Body of pancreas (tissue), 4 donors: ENCODE measurements at regions not wholly inside any gene's neighbourhood (a gene's known extent, or its start where the extent isn't known, plus 50 kb on each side); places are given as distances from the start of the nearest gene placed in this dataset.

ENCODE experiments used
- ATAC-seq: fragments of 150-250 bp; one replicate; pipeline ENCODE4 v1.9.1; 2016
- DNase-seq, 4 donors: peaks; one replicate each; pipeline ENCODE4 v3.0.0-alpha.2; 2019
- H3K27ac ChIP-seq, 4 donors: fragments of 200-600 bp; sonication (generic); 1 replicate in 3 of 4; 2 replicates in 1 of 4; pipeline versions ENCODE4 v1.5.1 to v1.6.1; 2016 to 2019; ENCODE audit warnings: mild to moderate bottlenecking in 1 of 4, mixed read lengths in 1 of 4, moderate library complexity in 1 of 4
- H3K27me3 ChIP-seq, 2 donors: fragments of 200-600 bp; sonication (generic); one replicate each; pipeline ENCODE4 v1.6.0; 2016; ENCODE audit warnings: mild to moderate bottlenecking in 1 of 2
- H3K36me3 ChIP-seq, 2 donors: fragments of 200-600 bp; sonication (generic); replicated peaks in 1 of 2; 2 replicates each; pipeline ENCODE4 v1.5.1; 2016; ENCODE audit warnings: low read depth in 2 of 2; ENCODE audit not compliant: insufficient read depth in 1 of 2
- H3K4me1 ChIP-seq: fragments of 200-600 bp; sonication (generic); one replicate; pipeline ENCODE4 v1.6.0; 2016
- H3K4me3 ChIP-seq, 2 donors: fragments of 200-600 bp; sonication (generic); 1 replicate in 1 of 2; 2 replicates in 1 of 2; pipeline ENCODE4 v1.5.1; 2016 to 2019
- H3K9me3 ChIP-seq, 3 donors: fragments of 200-600 bp; sonication (generic); 1 replicate in 2 of 3; 2 replicates in 1 of 3; pipeline ENCODE4 v1.5.1; 2016
- POLR2A ChIP-seq, 3 donors: fragments of 450-650 bp; IDR thresholded peaks; one replicate each; pipeline ENCODE4 v1.6.1; 2016; ENCODE audit warnings: antibody characterized with exemption in 3 of 3, mild to moderate bottlenecking in 2 of 3
- WGBS, 2 donors: methylation state at CpG; one replicate each; pipeline ENCODE4 v1.1.5; 2017; 5-methylcytosine and 5-hydroxymethylcytosine counted together
- intact Hi-C: fragments of 100-400 bp; cut with DNase I; formaldehyde crosslinking; loops from one replicate; pipeline ENCODE4 v1.15.1; 2023
- TF ChIP-seq, protein P1 (sequence below), 7 experiments: fragments of 450-650 bp in 4 of 7; fragments of 200-600 bp in 3 of 7; sonication (generic) in 3 of 7; IDR thresholded peaks; one replicate each; pipeline ENCODE4 v1.5.1; 2016 to 2019; ENCODE audit warnings: antibody characterized with exemption in 7 of 7

DNA sequence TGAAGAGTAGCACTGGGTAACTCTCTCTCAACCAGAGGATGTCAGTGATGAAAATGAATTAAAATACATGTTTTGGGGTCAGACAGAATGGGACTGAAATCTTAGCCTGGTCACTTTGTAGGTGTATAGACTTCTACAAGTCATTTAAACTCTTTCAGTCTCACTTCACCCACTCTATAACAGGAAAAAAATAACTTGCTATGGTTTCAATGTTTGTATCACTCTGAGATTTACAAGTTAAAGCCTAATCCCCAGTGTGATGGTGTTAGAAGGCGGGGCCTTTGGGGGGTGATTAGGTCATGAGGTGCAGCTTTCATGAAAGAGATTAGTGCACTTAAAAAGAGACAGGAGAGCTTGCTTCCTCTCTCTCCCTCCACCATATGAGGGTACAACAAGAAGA, 134.8 kb downstream of the INHBA start:
- WGBS, 2 donors: 40 to 50% methylated on average over 1 of the region's 1 CpG
- intact Hi-C loops: no loop called here

GRCh38 chr7:41567731-41568114, 135.2 kb downstream of the INHBA start:
- Histone ChIP-seq H3K9me3 (no peaks in the 10 kb centered on the region), H3K27ac (no peak overlapping the region), H3K27me3 (no peaks in the 10 kb centered on the region), H3K36me3 (no peaks in the 10 kb centered on the region), H3K4me3 (no peak overlapping the region), H3K4me1 (no peaks in the 10 kb centered on the region)
- TF ChIP-seq, protein P1, sequence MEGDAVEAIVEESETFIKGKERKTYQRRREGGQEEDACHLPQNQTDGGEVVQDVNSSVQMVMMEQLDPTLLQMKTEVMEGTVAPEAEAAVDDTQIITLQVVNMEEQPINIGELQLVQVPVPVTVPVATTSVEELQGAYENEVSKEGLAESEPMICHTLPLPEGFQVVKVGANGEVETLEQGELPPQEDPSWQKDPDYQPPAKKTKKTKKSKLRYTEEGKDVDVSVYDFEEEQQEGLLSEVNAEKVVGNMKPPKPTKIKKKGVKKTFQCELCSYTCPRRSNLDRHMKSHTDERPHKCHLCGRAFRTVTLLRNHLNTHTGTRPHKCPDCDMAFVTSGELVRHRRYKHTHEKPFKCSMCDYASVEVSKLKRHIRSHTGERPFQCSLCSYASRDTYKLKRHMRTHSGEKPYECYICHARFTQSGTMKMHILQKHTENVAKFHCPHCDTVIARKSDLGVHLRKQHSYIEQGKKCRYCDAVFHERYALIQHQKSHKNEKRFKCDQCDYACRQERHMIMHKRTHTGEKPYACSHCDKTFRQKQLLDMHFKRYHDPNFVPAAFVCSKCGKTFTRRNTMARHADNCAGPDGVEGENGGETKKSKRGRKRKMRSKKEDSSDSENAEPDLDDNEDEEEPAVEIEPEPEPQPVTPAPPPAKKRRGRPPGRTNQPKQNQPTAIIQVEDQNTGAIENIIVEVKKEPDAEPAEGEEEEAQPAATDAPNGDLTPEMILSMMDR (IDR thresholded peaks at IDR 0.05): no peak
- no peak for TF ChIP-seq POLR2A (IDR thresholded peaks at IDR 0.05)
- no peak for ATAC-seq
- no peak for DNase-seq
- intact Hi-C loops: no loop called here
- 50 to 52% methylated on average over 2 of the region's 2 CpGs for WGBS, 2 donors

More for the DNA sequence above, 134.8 kb downstream of the INHBA start:
- Histone ChIP-seq H3K9me3 (no peaks in the 10 kb centered on the region), H3K27me3 (no peaks in the 10 kb centered on the region), H3K4me3 (no peak overlapping the region), H3K27ac (no peak overlapping the region), H3K36me3 (no peaks in the 10 kb centered on the region), H3K4me1 (no peaks in the 10 kb centered on the region)
- no peak for TF ChIP-seq POLR2A (IDR thresholded peaks at IDR 0.05)
- DNase-seq (no peak), ATAC-seq (no peak)

GRCh38 chr7:41567031-41567730, 135.7 kb downstream of the INHBA start:
- intact Hi-C loops: no loop called here
- Histone ChIP-seq H3K4me1 (no peaks in the 10 kb centered on the region), H3K27ac (no peak overlapping the region), H3K4me3 (no peak overlapping the region), H3K36me3 (no peaks in the 10 kb centered on the region), H3K27me3 (no peaks in the 10 kb centered on the region), H3K9me3 (no peaks in the 10 kb centered on the region)
- no peak for TF ChIP-seq POLR2A (IDR thresholded peaks at IDR 0.05)
- TF ChIP-seq, protein P1 (IDR thresholded peaks at IDR 0.05): no peak
- ATAC-seq: no peak
- DNase-seq: no peak
- WGBS, 2 donors: 5 to 23% methylated on average over 1 of the region's 1 CpG

- WGBS, 2 donors: 58 to 68% methylated on average over 4 of the region's 4 CpGs
- ATAC-seq: no peak
- no peaks in the 10 kb centered on the region for H3K36me3 ChIP-seq
Measured at GRCh38 chr7:41566581-41566980, 136.3 kb downstream of the INHBA start.

GRCh38 chr7:41565655-41566054, 137.2 kb downstream of the INHBA start:
- Histone ChIP-seq H3K27me3 (no peaks in the 10 kb centered on the region), H3K4me1 (no peaks in the 10 kb centered on the region), H3K27ac (no peak overlapping the region), H3K9me3 (no peaks in the 10 kb centered on the region), H3K36me3 (no peaks in the 10 kb centered on the region), H3K4me3 (no peak overlapping the region)
- DNase-seq (no peak), ATAC-seq (no peak)
- 38 to 49% methylated on average over 4 of the region's 4 CpGs for WGBS, 2 donors
- TF ChIP-seq POLR2A (IDR thresholded peaks at IDR 0.05): no peak
- TF ChIP-seq, protein P1 (IDR thresholded peaks at IDR 0.05): no peak
- intact Hi-C loops: no loop called here

More at GRCh38 chr7:41566581-41566980, 136.3 kb downstream of the INHBA start:
- Histone ChIP-seq H3K4me1 (no peaks in the 10 kb centered on the region), H3K9me3 (no peaks in the 10 kb centered on the region), H3K27me3 (no peaks in the 10 kb centered on the region), H3K4me3 (no peak overlapping the region), H3K27ac (no peak overlapping the region)
- TF ChIP-seq, protein P1 (IDR thresholded peaks at IDR 0.05): no peak
- no peak for TF ChIP-seq POLR2A (IDR thresholded peaks at IDR 0.05)
- no peak for DNase-seq
- intact Hi-C loops: no loop called here
